ENCODE measurements at regions not wholly inside any gene's neighbourhood (a gene's known extent, or its start where the extent isn't known, plus 50 kb on each side); places are given as distances from the start of the nearest gene placed in this dataset.

DNA sequence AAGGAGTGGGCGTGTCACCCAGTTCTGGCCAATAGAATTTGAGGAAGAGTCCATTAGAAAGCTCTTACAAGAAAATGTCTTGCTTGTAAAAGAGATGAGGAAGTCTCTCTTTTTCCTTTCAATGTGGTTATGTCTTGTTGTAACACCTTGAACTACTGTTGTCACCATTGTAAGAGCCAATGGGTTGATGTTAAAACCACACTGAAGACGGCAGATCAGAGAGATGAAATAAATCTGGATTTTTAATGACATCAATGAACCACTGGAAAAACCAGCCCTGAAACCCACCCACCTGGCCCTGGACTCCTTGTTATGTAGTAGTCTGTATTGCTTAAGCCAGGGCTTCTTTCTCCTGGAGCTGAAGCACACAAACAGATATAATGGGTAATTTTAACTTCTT lies 83.8 kb upstream of the ERCC6L2 start:
- TF ChIP-seq, protein P1, sequence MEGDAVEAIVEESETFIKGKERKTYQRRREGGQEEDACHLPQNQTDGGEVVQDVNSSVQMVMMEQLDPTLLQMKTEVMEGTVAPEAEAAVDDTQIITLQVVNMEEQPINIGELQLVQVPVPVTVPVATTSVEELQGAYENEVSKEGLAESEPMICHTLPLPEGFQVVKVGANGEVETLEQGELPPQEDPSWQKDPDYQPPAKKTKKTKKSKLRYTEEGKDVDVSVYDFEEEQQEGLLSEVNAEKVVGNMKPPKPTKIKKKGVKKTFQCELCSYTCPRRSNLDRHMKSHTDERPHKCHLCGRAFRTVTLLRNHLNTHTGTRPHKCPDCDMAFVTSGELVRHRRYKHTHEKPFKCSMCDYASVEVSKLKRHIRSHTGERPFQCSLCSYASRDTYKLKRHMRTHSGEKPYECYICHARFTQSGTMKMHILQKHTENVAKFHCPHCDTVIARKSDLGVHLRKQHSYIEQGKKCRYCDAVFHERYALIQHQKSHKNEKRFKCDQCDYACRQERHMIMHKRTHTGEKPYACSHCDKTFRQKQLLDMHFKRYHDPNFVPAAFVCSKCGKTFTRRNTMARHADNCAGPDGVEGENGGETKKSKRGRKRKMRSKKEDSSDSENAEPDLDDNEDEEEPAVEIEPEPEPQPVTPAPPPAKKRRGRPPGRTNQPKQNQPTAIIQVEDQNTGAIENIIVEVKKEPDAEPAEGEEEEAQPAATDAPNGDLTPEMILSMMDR (IDR thresholded peaks at IDR 0.05), result no peak
- TF ChIP-seq EZH2 (IDR thresholded peaks at IDR 0.05; ENCODE audit: borderline replicate concordance, insufficient read depth, low read depth, low read length, poor library complexity, severe bottlenecking), result no peak
